Fibroblast of the aortic adventitia (primary cell): ENCODE measurements at regions not wholly inside any gene's neighbourhood (a gene's known extent, or its start where the extent isn't known, plus 50 kb on each side); places are given as distances from the start of the nearest gene placed in this dataset.

Experiments
- DNase-seq: peaks from one replicate; pipeline ENCODE4 v3.0.0-alpha.2; 2010; ENCODE audit warnings: low read depth
- H3K4me3 ChIP-seq: 2 replicates; pipeline ENCODE4 v1.5.1; 2011; ENCODE audit warnings: low read depth, mild to moderate bottlenecking, control low read depth, low read length, moderate library complexity
- CTCF ChIP-seq: IDR thresholded peaks from 2 replicates; pipeline ENCODE4 v1.5.1; 2011; ENCODE audit warnings: mild to moderate bottlenecking, low read length, control low read depth, inconsistent platforms; ENCODE audit not compliant: insufficient read depth

DNA sequence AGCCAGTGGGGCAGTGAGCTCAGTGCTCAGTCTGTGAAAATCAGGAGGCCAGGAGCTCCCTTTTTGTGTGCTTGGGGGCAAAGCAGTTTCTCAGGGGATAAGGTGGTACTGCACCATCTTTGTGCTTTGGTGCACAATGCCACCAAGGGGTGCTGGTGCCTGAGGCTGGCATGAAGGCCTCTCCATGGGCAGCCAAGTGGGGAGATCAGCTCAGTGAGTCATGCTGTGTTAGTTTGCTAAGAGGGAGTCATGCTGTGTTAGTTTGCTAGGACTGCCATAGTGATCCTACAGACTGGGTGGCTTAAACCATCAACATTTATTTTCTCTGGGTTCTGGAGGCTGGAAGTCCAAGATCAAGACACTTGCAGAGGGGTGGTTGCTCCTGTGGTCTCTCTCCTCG lies 428.1 kb downstream of the PRDM2 start:
- DNase-seq: no peak
- no peak overlapping the region for H3K4me3 ChIP-seq
- no peak for TF ChIP-seq CTCF

GRCh38 chr1:14129009-14129408 lies 429.0 kb downstream of the PRDM2 start:
- H3K4me3 ChIP-seq: no peak overlapping the region
- no peak for TF ChIP-seq CTCF
- no peak for DNase-seq

DNA sequence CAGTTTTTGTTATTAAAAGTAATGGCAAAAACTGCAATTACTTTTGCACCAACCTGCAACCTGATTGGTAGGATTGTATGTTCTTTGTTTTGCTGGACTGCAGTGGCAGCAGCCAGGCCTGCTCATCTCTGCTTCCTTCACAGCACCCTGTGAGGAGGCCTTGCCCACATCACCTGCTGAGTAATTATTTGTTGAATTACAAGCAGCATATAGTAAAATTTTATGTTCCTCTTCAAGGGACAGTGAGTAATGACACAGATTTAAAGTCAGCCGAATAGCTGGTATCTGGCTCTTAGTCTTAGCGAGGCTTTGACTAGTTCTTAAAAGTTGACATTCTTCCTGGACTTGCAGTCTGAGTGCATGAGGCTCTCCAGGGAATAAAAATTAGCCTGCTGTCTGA lies 435.1 kb downstream of the PRDM2 start:
- no peak for TF ChIP-seq CTCF
- H3K4me3 ChIP-seq: no peak overlapping the region
- no peak for DNase-seq

- no peak overlapping the region for H3K4me3 ChIP-seq
- TF ChIP-seq CTCF: no peak
- no peak for DNase-seq
Measured at GRCh38 chr1:14136152-14136763, 436.3 kb downstream of the PRDM2 start.

- no peak for TF ChIP-seq CTCF
- H3K4me3 ChIP-seq: no peak overlapping the region
Measured at GRCh38 chr1:14136881-14137280, 436.9 kb downstream of the PRDM2 start.

DNA sequence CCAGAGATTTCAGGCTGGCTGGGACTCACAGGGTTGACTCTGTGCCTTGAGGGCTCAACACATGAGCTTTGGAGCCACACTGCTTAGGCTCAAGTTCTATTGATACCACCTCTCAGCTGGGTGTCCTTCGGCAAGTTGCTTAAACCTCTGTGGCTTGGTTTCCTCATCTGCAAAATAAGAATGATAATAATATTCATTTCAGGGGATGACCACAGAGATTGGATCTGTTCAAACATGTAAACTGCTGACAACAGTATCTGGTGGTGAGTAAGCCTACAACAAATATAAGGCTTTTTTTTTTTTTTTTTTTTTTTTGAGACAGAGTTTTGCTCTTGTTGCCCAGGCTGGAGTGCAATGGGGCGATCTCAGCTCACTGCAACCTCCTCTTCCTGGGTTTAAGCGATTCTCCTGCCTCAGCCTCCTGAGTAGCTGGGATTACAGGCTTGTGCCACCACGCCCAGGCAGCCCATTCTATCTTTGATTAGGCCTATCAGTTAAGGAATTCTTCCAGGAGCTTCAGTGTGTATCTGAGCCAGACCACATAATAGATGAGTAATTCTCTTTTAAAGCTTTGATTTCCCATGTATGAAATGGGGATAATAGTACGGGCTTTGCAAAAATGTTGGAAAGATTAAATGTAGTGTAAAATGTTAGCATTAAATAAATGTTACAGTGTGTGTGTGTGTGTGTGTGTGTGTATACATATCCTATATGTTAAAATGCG lies 437.6 kb downstream of the PRDM2 start:
- no peak for DNase-seq
- no peak overlapping the region for H3K4me3 ChIP-seq

More at GRCh38 chr1:14136881-14137280, 436.9 kb downstream of the PRDM2 start:
- no peak for DNase-seq

More for the DNA sequence above, 437.6 kb downstream of the PRDM2 start:
- TF ChIP-seq CTCF: no peak
